SK-N-SH (cell line): ENCODE measurements at regions not wholly inside any gene's neighbourhood (a gene's known extent, or its start where the extent isn't known, plus 50 kb on each side); places are given as distances from the start of the nearest gene placed in this dataset.
"Not testable (repeated sequence)": the region's sequence is repeated elsewhere in the genome, so short reads cannot be mapped to it uniquely, and the experiment has no call there.

Source experiments
- CTCF ChIA-PET: fragments of 300-600, 350-600 bp; formaldehyde crosslinking; extraction: SDS; loops from one replicate; lab custom pipeline; 2021; lab: Yijun Ruan, JAX
- POLR2A ChIA-PET: fragments of 350-600 bp; sonication (Branson Sonifier 250); formaldehyde crosslinking; extraction: SDS; loops from one replicate; lab custom pipeline; 2020; ENCODE audit warnings: antibody characterized with exemption, inconsistent platforms; lab: Yijun Ruan, JAX
- DNase-seq: peaks from one replicate; pipeline ENCODE4 v3.0.0; 2012
- H2AFZ ChIP-seq: fragments of 200-600 bp; sonication (generic); 2 replicates; pipeline ENCODE4 v1.8.1; 2016; ENCODE audit warnings: antibody characterized with exemption, mild to moderate bottlenecking, low read depth
- H3F3A ChIP-seq: fragments of 200-600 bp; sonication (generic); replicated peaks from 2 replicates; pipeline ENCODE3; 2016; ENCODE audit warnings: antibody characterized with exemption, mild to moderate bottlenecking; ENCODE audit not compliant: insufficient read depth
- H3K27ac ChIP-seq, 2 experiments: fragments of 200-500 bp in 1 of 2; fragments of 200-600 bp in 1 of 2; sonication (Bioruptor generic) in 1 of 2; sonication (generic), shearing (Covaris generic) in 1 of 2; 2 replicates each; pipeline versions ENCODE4 v1.5.1 to v1.6.1; 2014 to 2016; ENCODE audit warnings: low read depth in 2 of 2, inconsistent platforms in 1 of 2, low read length in 1 of 2, mild to moderate bottlenecking in 1 of 2, mixed read lengths in 1 of 2
- H3K27me3 ChIP-seq: fragments of 200-600 bp; sonication (generic), shearing (Covaris generic); 2 replicates; pipeline ENCODE4 v1.6.1; 2016; ENCODE audit warnings: mixed run types; ENCODE audit not compliant: insufficient read depth
- H3K36me3 ChIP-seq, 2 experiments: fragments of 200-500 bp in 1 of 2; fragments of 200-600 bp in 1 of 2; sonication (Bioruptor generic) in 1 of 2; sonication (generic) in 1 of 2; replicated peaks in 1 of 2; 2 replicates each; pipeline versions ENCODE3 to v1.5.1; 2014 to 2016; ENCODE audit warnings: low read length in 1 of 2, mild to moderate bottlenecking in 1 of 2; ENCODE audit not compliant: insufficient read depth in 2 of 2, control insufficient read depth in 1 of 2
- H3K4me1 ChIP-seq, 2 experiments: fragments of 200-500 bp in 1 of 2; fragments of 200-600 bp in 1 of 2; sonication (Bioruptor generic) in 1 of 2; sonication (generic), shearing (Covaris generic) in 1 of 2; 2 replicates each; pipeline versions ENCODE4 v1.5.1 to v1.6.1; 2014 to 2016; ENCODE audit warnings: low read depth in 1 of 2, low read length in 1 of 2, mixed run types in 1 of 2; ENCODE audit not compliant: insufficient read depth in 2 of 2, control insufficient read depth in 1 of 2
- H3K4me2 ChIP-seq: fragments of 200-600 bp; sonication (generic), shearing (Covaris generic); 2 replicates; pipeline ENCODE4 v1.6.1; 2017; ENCODE audit warnings: mixed run types
- H3K4me3 ChIP-seq, 2 experiments: fragments of 200-500 bp in 1 of 2; fragments of 200-600 bp in 1 of 2; sonication (Bioruptor generic) in 1 of 2; sonication (generic), shearing (Covaris generic) in 1 of 2; 2 replicates each; pipeline versions ENCODE4 v1.5.1 to v1.8.1; 2014 to 2016; ENCODE audit warnings: low read depth in 2 of 2, inconsistent platforms in 1 of 2, low read length in 1 of 2, mild to moderate bottlenecking in 1 of 2, mixed read lengths in 1 of 2, moderate library complexity in 1 of 2
- H3K79me2 ChIP-seq: fragments of 200-600 bp; sonication (generic); 2 replicates; pipeline ENCODE4 v1.8.1; 2017; ENCODE audit warnings: mild to moderate bottlenecking; ENCODE audit not compliant: insufficient read depth
- H3K9ac ChIP-seq: fragments of 200-600 bp; sonication (generic); 2 replicates; pipeline ENCODE4 v1.6.1; 2017; ENCODE audit warnings: mixed run types
- H3K9me2 ChIP-seq: fragments of 200-600 bp; sonication (generic); 2 replicates; pipeline ENCODE4 v1.6.1; 2017; ENCODE audit warnings: mixed run types
- H3K9me3 ChIP-seq: fragments of 200-600 bp; sonication (generic); 2 replicates; pipeline ENCODE4 v1.6.1; 2017; ENCODE audit warnings: mixed run types, mild to moderate bottlenecking, moderate library complexity
- H4K20me1 ChIP-seq: fragments of 200-600 bp; sonication (generic); 2 replicates; pipeline ENCODE4 v1.6.1; 2017; ENCODE audit warnings: mild to moderate bottlenecking, mixed run types; ENCODE audit not compliant: insufficient read depth
- ELF1 ChIP-seq: IDR thresholded peaks from 2 replicates; pipeline ENCODE4 v1.4.0; 2012
- EP300 ChIP-seq, 2 experiments: IDR thresholded peaks; 2 replicates each; pipeline versions ENCODE4 v1.4.0 to v1.6.1; 2012; ENCODE audit warnings: borderline replicate concordance in 1 of 2, low read depth in 1 of 2, low read length in 1 of 2
- FOSL2 ChIP-seq: IDR thresholded peaks from 2 replicates; pipeline ENCODE4 v1.4.0; 2012; ENCODE audit warnings: low read depth, mild to moderate bottlenecking, moderate library complexity, borderline replicate concordance
- FOXJ3 ChIP-seq: sonication (generic); formaldehyde crosslinking; IDR thresholded peaks from 2 replicates; pipeline ENCODE4 v1.5.1; 2020; ENCODE audit warnings: mild to moderate bottlenecking, missing genetic modification reagents
- GATA2 ChIP-seq: sonication (generic); formaldehyde crosslinking; IDR thresholded peaks from 2 replicates; pipeline ENCODE4 v1.5.0; 2020; ENCODE audit warnings: mild to moderate bottlenecking, missing genetic modification reagents
- JUND ChIP-seq: IDR thresholded peaks from 2 replicates; pipeline ENCODE4 v1.4.0; 2012
- MAX ChIP-seq: IDR thresholded peaks from 2 replicates; pipeline ENCODE4 v1.4.0; 2012; ENCODE audit warnings: low read depth
- MXI1 ChIP-seq: IDR thresholded peaks from 2 replicates; pipeline ENCODE4 v1.6.1; 2012; ENCODE audit warnings: mild to moderate bottlenecking, low read depth, low read length, improper control_type of control experiment
- NRF1 ChIP-seq: IDR thresholded peaks from 2 replicates; pipeline ENCODE4 v1.6.1; 2012; ENCODE audit warnings: low read depth, mild to moderate bottlenecking, low read length
- POLR2AphosphoS5 ChIP-seq: IDR thresholded peaks from 2 replicates; pipeline ENCODE4 v1.6.1; 2012; ENCODE audit warnings: low read depth, low read length
- RAD21 ChIP-seq: IDR thresholded peaks from 2 replicates; pipeline ENCODE4 v1.6.1; 2012; ENCODE audit warnings: mild to moderate bottlenecking, low read length
- RCOR1 ChIP-seq: fragments of 150-350 bp; IDR thresholded peaks from 2 replicates; pipeline ENCODE4 v1.6.1; 2017; ENCODE audit warnings: antibody characterized with exemption, low read length
- SIN3A ChIP-seq: IDR thresholded peaks from 2 replicates; pipeline ENCODE4 v1.6.1; 2012; ENCODE audit warnings: low read depth, mild to moderate bottlenecking, low read length, moderate library complexity, borderline replicate concordance
- TAF1 ChIP-seq: IDR thresholded peaks from 2 replicates; pipeline ENCODE4 v1.6.1; 2012; ENCODE audit warnings: low read depth, mild to moderate bottlenecking, low read length, moderate library complexity, borderline replicate concordance
- TCF12 ChIP-seq: IDR thresholded peaks from 2 replicates; pipeline ENCODE4 v1.4.0; 2012
- TEAD4 ChIP-seq: IDR thresholded peaks from 2 replicates; pipeline ENCODE4 v1.4.0; 2012; ENCODE audit warnings: mild to moderate bottlenecking, borderline replicate concordance; ENCODE audit not compliant: insufficient read depth
- USF1 ChIP-seq: IDR thresholded peaks from 2 replicates; pipeline ENCODE4 v1.4.0; 2012; ENCODE audit warnings: low read depth, borderline replicate concordance
- YY1 ChIP-seq: IDR thresholded peaks from 2 replicates; pipeline ENCODE4 v1.4.0; 2012; ENCODE audit warnings: low read depth, mild to moderate bottlenecking
- ZBTB33 ChIP-seq: IDR thresholded peaks from 2 replicates; pipeline ENCODE4 v1.4.0; 2012; ENCODE audit warnings: low read depth, borderline replicate concordance
- WGBS: methylation state at CpG from one replicate; pipeline ENCODE4 v1.1.6; 2017; ENCODE audit warnings: low lambda C conversion rate; 5-methylcytosine and 5-hydroxymethylcytosine counted together

GRCh38 chr9:108048406-108049025 lies 558.9 kb upstream of the KLF4 start (continued):
- no peak for TF ChIP-seq USF1

- H3K27ac ChIP-seq, H4K20me1 ChIP-seq, H3K4me3 ChIP-seq, H3K36me3 ChIP-seq, H3K4me1 ChIP-seq, H3K79me2 ChIP-seq, H3K4me2 ChIP-seq, H3K9me3 ChIP-seq, H3K27me3 ChIP-seq, H2AFZ ChIP-seq, CTCF ChIA-PET, H3K9me2 ChIP-seq, POLR2A ChIA-PET, DNase-seq, H3K9ac ChIP-seq: not testable (repeated sequence)
- WGBS: 90% methylated on average over 1 of the region's 1 CpG
- peaks cover 18% of the 10 kb centered on the region for H3F3A ChIP-seq
Observed at GRCh38 chr9:108047777-108048176, 558.2 kb upstream of the KLF4 start.

- ChIA-PET POLR2A (no interaction called here), CTCF (no interaction called here)
- H3K79me2 ChIP-seq: no peaks in the 10 kb centered on the region
- DNase-seq: no peak
- H3K9me2 ChIP-seq: no peaks in the 10 kb centered on the region
- TF ChIP-seq RAD21 (no peak), SIN3A (no peak), NRF1 (no peak), YY1 (no peak), TCF12 (peak; percentile 55; the same call in 1 of the 2 replicates), EP300 (IDR thresholded peaks at IDR 0.05; ENCODE audit: borderline replicate concordance in 1 of 2, low read depth in 1 of 2, low read length in 1 of 2) (no peak; a peak in 1 of 4 replicates), FOSL2 (peak; percentile 14; the same call in 1 of the 2 replicates), TEAD4 (no peak), POLR2AphosphoS5 (no peak), RCOR1 (no peak), FOXJ3 (CRISPR knock-in tag) (no peak), GATA2 (CRISPR knock-in tag) (no peak), ZBTB33 (no peak), ELF1 (no peak), MAX (no peak), JUND (peak; percentile 6; the same call in 1 of the 2 replicates), TAF1 (no peak), MXI1 (no peak)
- 33% methylated on average over 5 of the region's 5 CpGs for WGBS
- peaks cover 0 to 6% of the 10 kb centered on the region in 2 experiments for H3K36me3 ChIP-seq
- H3F3A ChIP-seq: peaks cover 18% of the 10 kb centered on the region
- 0 out of 2 replicates have a peak, but pooled peaks cover 8% of the 10 kb centered on the region for H3K9me3 ChIP-seq
- H2AFZ ChIP-seq: no peak overlapping the region
- no peak overlapping the region for H3K9ac ChIP-seq
- no peak overlapping the region for H3K4me3 ChIP-seq
- H3K27ac ChIP-seq: no peak overlapping the region
- no peaks in the 10 kb centered on the region for H3K27me3 ChIP-seq
- H4K20me1 ChIP-seq: no peaks in the 10 kb centered on the region
- no peak overlapping the region for H3K4me2 ChIP-seq
- peaks cover 0 to 6% of the 10 kb centered on the region in 2 experiments; a peak in 2 of 4 replicates for H3K4me1 ChIP-seq
Observed at GRCh38 chr9:108047264-108047663, 557.7 kb upstream of the KLF4 start.
